Left cardiac atrium (tissue), 4 donors: ENCODE measurements at regions not wholly inside any gene's neighbourhood (a gene's known extent, or its start where the extent isn't known, plus 50 kb on each side); places are given as distances from the start of the nearest gene placed in this dataset.
"Not testable (repeated sequence)": the region's sequence is repeated elsewhere in the genome, so short reads cannot be mapped to it uniquely, and the experiment has no call there.

ENCODE experiments used
- ATAC-seq, 2 donors: fragments of 200-7000 bp; cut with Tn5 transposase; one replicate each; pipeline ENCODE4 v1.9.1; 2020; ENCODE audit warnings: mild to moderate bottlenecking in 2 of 2, moderate library complexity in 2 of 2
- DNase-seq: peaks from one replicate; pipeline ENCODE4 v3.0.0-alpha.2; 2020
- intact Hi-C, 2 donors: fragments of 100-400 bp; cut with DNase I; formaldehyde crosslinking; loops; one replicate each; pipeline versions ENCODE4 v1.14.1 to v1.15.1; 2022 to 2023
- donor health status: DM: no; HTN: yes; CAD: no.
- donor health status: DM: no; HTN: yes; CAD: no; lungs with severe emphysema.
- donor health status: DM: yes; HTN: yes; CAD: no.
- donor health status: Dilated cardiomyopathy.

GRCh38 chr13:59364641-59365085 is 799.1 kb downstream of the DIAPH3 start:
- DNase-seq (no peak), ATAC-seq (no peak)
- intact Hi-C loops, result no loop called here

- no peak for ATAC-seq
Observed at GRCh38 chr13:59367467-59367866, 796.3 kb downstream of the DIAPH3 start.

GRCh38 chr13:59367904-59368303 is 795.8 kb downstream of the DIAPH3 start:
- ATAC-seq (no peak), DNase-seq (no peak)
- intact Hi-C loops, result no loop called here

More at GRCh38 chr13:59367467-59367866, 796.3 kb downstream of the DIAPH3 start:
- DNase-seq, result no peak
- intact Hi-C loops, result no loop called here

- DNase-seq (no peak), ATAC-seq (peak; percentile 38 to 76)
- intact Hi-C loops, result no loop called here
Observed at GRCh38 chr13:59368693-59369092, 795.0 kb downstream of the DIAPH3 start.

- no peak for ATAC-seq
- intact Hi-C loops, result no loop called here
Observed at GRCh38 chr13:59371229-59371628, 792.5 kb downstream of the DIAPH3 start.

GRCh38 chr13:59373341-59373740 is 790.4 kb downstream of the DIAPH3 start:
- intact Hi-C loops, result no loop called here
- ATAC-seq (peak; percentile 53 to 75), DNase-seq (no peak)

More at GRCh38 chr13:59371229-59371628, 792.5 kb downstream of the DIAPH3 start:
- DNase-seq, result no peak

GRCh38 chr13:59374691-59375090 is 789.0 kb downstream of the DIAPH3 start:
- intact Hi-C loops, result no loop called here
- DNase-seq (no peak), ATAC-seq (peak in 1 of 2 donors; percentile 21)

GRCh38 chr13:59384154-59384553 is 779.6 kb downstream of the DIAPH3 start:
- ATAC-seq (no peak), DNase-seq (no peak)
- intact Hi-C loops, result no loop called here

GRCh38 chr13:59391696-59392095 is 772.0 kb downstream of the DIAPH3 start:
- intact Hi-C loops, result loop anchor here (5.0 to 10.0 kb wide), 4 partner anchors 283 to 943 kb away; no protein-coding TSS in a partner anchor
- ATAC-seq (peak; percentile 65 to 80), DNase-seq (peak; percentile 40)

GRCh38 chr13:59392328-59392727 is 771.4 kb downstream of the DIAPH3 start:
- DNase-seq, result no peak
- ATAC-seq, result no peak
- intact Hi-C loops, result loop anchor here (5.0 to 10.0 kb wide), 4 partner anchors 282 to 942 kb away; no protein-coding TSS in a partner anchor

GRCh38 chr13:59394496-59394895 is 769.2 kb downstream of the DIAPH3 start:
- intact Hi-C loops, result loop anchor here (5.0 to 10.0 kb wide), 4 partner anchors 280 to 940 kb away; no protein-coding TSS in a partner anchor
- ATAC-seq, result no peak
- DNase-seq, result no peak

- intact Hi-C loops, result loop anchor here (10.0 kb wide), 3 partner anchors 277 to 937 kb away; no protein-coding TSS in a partner anchor
- ATAC-seq (peak in 1 of 2 donors; percentile 75), DNase-seq (peak; percentile 32)
Observed at GRCh38 chr13:59398127-59398526, 765.6 kb downstream of the DIAPH3 start.

- ATAC-seq (no peak), DNase-seq (no peak)
- intact Hi-C loops, result loop anchor here (10.0 kb wide), 3 partner anchors 276 to 936 kb away; no protein-coding TSS in a partner anchor
Observed at GRCh38 chr13:59398661-59399060, 765.1 kb downstream of the DIAPH3 start.

- DNase-seq, result no peak
- intact Hi-C loops, result loop anchor here (10.0 kb wide), 3 partner anchors 275 to 935 kb away; no protein-coding TSS in a partner anchor
- no peak for ATAC-seq
Observed at GRCh38 chr13:59399513-59399912, 764.2 kb downstream of the DIAPH3 start.

- DNase-seq (no peak), ATAC-seq (no peak)
- intact Hi-C loops, result no loop called here
Observed at GRCh38 chr13:59404331-59404730, 759.4 kb downstream of the DIAPH3 start.

- DNase-seq, intact Hi-C loops, ATAC-seq: not testable (repeated sequence)
Observed at GRCh38 chr13:59407251-59407650, 756.5 kb downstream of the DIAPH3 start.

GRCh38 chr13:59408738-59409137 is 755.0 kb downstream of the DIAPH3 start:
- no peak for ATAC-seq
- intact Hi-C loops, result no loop called here
- DNase-seq, result no peak

- ATAC-seq (peak; percentile 57 to 79), DNase-seq (peak; percentile 49)
- intact Hi-C loops, result no loop called here
Observed at GRCh38 chr13:59409211-59409610, 754.5 kb downstream of the DIAPH3 start.

- intact Hi-C loops, result no loop called here
- DNase-seq, result no peak
- peak in 1 of 2 donors; percentile 35 for ATAC-seq
Observed at GRCh38 chr13:59409634-59410200, 754.0 kb downstream of the DIAPH3 start.

GRCh38 chr13:59413126-59413525 is 750.6 kb downstream of the DIAPH3 start:
- DNase-seq (no peak), ATAC-seq (no peak)
- intact Hi-C loops, result no loop called here

- intact Hi-C loops, result no loop called here
- ATAC-seq (no peak), DNase-seq (no peak)
Observed at GRCh38 chr13:59414006-59414405, 749.7 kb downstream of the DIAPH3 start.
